ENCODE measurements at regions not wholly inside any gene's neighbourhood (a gene's known extent, or its start where the extent isn't known, plus 50 kb on each side); places are given as distances from the start of the nearest gene placed in this dataset.
"Not testable (repeated sequence)": the region's sequence is repeated elsewhere in the genome, so short reads cannot be mapped to it uniquely, and the experiment has no call there.

DNA sequence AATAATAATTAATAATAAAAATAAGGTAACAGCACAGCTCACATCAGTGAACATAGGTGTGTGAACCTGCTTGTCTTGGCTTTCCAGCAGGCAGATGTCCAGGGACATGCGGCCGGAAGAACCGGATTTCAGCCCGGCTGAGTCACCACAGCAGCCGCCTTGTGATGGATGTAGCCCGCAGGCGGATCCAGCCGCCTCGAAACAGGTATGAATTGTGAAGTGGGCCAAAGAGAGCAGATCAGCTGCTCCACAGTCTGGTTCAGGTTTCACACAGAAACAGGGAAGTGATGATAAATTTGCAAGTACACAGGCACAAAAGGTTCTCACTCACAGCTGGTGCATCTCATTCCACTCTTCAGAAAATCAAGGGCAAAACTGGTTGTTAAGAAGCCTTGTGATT lies 55.1 kb downstream of the ID4 start:
- no peak for DNase-seq (ENCODE audit: low read depth in 2 of 2)

DNA sequence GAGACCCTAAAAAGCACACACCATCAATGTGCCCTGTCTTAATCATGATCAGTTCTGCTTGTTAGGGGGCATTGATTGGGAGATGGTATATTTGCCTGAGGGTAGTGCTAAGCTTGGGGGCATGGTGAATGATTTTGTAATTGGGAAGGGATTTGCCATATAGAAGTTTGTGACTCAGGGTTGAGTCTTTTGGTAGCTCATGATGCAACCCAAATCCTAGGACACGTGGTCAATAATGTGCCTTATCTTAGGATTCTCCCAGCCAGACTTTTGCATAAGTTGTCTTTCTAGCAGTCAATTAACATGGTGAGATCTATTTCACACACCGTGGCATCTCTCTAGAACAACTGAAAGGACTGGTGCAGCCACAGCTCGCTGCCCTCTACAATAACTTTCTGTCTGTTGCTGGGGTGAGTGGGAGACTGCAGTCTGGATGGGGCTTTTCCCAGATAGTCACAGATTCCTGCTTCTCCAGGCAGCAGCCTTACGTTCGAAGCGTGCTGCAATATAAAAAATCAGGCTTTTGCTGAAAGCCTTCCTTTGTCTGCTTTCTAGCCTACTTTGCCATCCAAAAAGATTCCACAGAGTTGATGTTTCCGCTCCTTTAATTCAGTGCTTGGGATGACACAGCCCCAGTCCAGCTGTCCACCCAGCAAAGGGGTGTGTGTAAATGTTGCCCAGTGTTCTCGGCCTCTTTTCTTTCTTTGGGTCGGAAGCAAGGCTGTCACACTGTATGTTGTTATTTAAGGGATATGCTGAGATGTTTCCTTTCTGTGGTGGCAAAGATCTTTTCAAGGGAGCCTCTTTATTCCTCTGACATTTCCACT lies 58.9 kb downstream of the ID4 start:
- DNase-seq (ENCODE audit: low read depth in 2 of 2), result no peak

DNA sequence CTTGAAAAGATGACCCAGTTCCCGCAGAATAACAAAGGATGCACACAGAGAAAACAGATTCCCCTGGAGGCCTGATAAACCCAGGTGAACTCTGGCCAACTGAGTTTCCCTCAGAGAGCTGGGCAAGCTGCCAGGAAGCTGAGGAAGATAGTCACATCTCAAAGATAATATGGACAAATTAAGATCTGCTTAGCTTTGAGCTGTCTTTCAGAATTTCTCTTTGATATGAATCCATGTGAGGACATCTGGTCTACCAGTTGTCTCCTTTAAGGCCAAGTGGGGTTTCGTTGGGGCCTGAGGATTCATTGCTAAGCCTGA lies 59.5 kb downstream of the ID4 start:
- DNase-seq (ENCODE audit: low read depth in 2 of 2), result no peak

DNA sequence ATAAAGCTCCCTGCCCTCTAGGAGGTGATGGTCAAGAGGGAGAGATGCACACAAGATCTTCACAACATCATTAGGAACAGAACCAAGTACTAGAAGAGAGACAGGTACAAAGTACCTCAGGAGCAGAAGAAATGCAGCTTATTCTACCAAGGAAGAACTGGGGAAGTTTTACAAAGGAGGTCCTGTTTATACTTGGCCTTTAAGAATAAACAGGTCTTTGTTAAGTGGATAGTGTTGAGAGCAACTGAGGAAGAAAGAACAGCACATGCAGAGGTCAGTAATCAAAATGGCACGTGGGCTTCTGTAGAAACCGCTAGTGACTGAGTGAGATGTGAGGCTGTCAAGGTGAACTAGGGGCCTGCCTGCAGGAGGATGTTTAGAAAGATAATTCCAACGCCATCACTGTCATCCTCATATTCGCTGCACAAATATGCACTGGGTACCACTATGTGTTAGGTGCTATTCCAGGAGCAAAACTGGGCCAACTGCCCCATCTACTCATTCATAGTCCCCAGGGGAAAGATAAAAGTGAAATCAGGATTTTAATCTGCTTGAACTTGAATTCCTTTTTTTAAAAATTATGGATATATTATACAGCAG lies 61.1 kb downstream of the ID4 start:
- DNase-seq (ENCODE audit: low read depth in 2 of 2), result no peak

DNA sequence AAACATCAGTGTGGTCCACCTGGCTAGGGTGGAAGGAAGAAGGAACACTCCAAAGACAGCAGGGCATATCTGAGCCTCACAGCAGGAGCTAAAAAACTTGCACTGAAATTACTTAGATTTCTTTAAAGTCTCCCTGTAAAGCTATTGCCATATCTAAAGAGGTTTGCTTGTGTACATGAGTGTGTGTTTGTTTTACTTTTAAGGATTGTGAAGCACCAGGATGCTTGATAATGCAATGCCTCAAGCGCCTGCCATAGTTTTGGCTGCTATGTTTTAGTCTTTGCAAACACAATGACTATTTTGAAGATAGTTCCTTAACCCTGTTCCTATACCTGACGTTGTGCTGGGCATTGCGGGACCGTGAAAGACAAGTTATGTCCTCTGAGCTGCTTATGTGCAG lies 65.0 kb downstream of the ID4 start:
- no peak for DNase-seq (ENCODE audit: low read depth in 2 of 2)

DNA sequence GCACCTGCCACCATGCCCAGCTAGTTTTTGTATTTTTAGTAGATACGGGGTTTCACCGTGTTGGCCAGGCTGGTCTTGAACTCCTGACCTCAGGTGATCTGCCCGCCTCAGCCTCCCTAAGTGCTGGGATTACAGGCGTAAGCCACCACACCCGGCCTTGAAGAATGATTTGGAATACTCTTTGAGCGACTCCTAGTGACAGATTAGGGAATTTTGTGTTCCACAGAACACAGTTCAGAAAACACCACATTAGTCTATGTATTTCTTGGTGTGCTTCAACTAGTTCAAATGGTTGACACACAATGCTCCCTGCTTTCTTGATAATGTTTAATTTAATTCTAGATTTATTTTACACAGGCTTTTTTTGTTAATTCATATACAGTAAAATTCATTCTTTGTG lies 67.2 kb downstream of the ID4 start:
- not testable (repeated sequence) for DNase-seq (ENCODE audit: low read depth in 2 of 2)

DNA sequence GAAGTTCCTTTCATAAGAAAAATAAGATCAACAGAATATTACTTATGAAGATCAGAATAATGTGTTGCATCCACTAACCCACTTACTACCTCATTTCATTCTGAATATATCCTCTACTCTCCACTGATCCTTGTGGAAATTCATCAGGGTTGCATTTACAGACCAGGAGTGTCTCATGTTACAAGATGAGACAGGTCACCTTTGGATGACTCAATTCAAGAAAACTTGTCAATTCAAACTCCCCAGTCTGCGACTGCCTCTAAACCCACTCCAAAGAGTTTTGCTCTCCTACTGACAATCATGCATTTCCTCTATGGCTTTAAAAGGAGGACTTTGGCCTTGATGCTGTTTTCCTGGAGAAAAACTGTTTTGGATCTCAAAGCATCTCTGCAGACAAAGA lies 68.4 kb downstream of the ID4 start:
- no peak for DNase-seq (ENCODE audit: low read depth in 2 of 2)

DNA sequence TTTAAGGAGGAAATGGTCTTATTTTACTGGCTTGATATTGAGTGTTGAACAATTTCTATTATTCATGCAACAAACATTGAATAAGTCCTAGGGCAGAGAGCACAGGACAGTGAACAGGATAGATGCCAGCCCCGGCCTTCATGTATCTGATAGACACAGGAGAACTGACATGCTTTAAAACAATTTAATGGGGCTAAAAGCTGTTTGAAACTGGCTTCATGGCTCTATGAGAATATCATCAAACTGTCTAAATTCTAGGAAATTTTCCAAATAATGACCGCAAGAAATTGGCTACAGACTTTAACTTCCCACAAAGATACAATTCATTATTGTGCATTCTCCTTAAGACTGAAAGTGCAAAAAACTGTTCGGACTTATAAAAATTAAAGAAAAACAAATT lies 69.0 kb downstream of the ID4 start:
- DNase-seq (ENCODE audit: low read depth in 2 of 2), result no peak

DNA sequence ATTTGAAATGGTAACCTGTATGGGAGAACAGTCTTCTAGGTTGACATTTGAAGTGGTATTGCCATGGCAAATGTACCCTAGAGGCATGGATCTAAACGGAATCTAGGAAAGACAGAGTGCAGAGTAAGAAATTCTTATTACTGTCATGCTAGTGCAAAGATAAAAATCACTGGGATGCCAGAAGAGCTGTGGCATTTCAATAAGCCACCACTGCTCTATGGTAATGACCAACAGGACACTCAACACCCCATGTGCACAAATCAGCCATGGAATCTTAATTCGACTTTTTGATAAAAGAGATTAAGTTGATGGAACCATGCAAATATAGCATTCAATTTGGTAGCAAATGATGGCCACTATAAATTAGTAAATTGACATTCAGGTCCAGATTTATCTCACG lies 74.1 kb downstream of the ID4 start:
- DNase-seq (ENCODE audit: low read depth in 2 of 2), result no peak

DNA sequence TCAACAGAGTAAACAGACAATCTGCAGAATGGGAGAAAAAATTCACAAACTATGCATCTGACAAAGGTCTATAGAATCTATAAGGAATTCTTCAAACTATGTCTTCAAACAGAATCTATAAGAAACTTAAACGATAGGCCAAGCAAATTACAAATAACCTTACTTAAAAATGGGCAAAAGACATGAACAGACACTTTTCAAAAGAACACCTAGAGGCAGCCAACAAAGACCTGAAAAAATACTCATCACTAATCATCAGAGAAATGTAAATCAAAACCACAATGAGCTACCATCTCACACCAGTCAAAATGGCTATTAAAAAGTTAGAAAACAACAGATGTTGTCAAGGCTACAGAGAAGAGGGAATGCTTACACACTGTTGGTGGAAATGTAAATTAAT lies 81.3 kb downstream of the ID4 start:
- DNase-seq (ENCODE audit: low read depth in 2 of 2), result no peak

DNA sequence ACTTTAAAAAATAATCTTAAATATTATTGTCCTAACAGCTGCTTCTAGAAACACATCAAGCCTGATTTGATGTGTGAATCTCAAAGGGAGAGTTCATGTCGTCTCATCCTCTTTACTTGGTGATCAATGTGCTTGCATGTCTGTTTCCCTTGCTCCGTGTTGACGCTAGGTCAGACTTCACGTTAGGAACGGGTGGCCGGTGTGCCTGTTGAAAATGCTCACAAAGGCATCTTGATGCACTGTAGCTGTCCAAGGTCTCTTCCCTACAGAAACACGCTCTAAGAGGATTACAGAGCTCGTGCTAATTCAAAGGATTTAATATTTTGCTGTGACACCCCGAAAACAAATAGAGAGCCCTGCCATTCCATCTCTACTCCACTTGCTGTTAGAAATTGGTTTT lies 84.6 kb downstream of the ID4 start:
- no peak for DNase-seq (ENCODE audit: low read depth in 2 of 2)

DNA sequence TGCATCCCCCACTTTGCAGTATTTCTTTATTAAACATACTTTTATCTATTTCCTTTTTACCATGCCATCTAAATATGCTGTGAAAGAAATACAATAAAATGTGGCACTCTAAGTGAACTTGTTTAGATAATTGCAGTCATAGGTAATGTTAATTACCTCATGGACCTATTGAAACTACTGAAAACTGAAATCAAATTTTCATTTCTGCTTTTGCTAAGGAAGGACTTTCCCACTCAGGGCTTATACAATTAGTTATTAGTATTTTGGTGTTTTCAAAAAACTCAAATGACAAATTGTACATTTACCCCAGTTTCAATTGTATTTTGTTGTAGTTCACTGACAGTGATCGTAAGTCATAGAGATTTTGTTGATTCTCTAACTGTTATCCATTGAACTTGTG lies 88.4 kb downstream of the ID4 start:
- no peak for DNase-seq (ENCODE audit: low read depth in 2 of 2)

DNA sequence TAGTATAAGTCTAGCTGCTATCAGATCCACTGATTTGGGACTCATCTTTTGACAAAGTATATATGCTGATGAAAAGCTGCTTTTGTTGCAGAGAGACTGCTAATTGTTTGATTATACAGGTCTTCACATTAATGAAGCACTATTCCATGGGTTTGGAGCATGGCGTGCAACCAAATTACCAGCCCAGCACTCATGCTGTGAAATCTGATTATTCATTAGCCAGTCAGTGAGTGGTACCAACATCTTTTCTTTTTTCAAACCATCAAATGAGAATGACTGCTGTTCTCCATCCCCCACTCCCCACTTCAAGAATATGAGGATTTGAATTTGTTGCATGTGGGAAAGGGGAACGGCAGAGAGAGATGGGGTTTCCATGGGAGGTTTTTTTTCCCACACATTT lies 91.3 kb downstream of the ID4 start:
- no peak for DNase-seq (ENCODE audit: low read depth in 2 of 2)

DNA sequence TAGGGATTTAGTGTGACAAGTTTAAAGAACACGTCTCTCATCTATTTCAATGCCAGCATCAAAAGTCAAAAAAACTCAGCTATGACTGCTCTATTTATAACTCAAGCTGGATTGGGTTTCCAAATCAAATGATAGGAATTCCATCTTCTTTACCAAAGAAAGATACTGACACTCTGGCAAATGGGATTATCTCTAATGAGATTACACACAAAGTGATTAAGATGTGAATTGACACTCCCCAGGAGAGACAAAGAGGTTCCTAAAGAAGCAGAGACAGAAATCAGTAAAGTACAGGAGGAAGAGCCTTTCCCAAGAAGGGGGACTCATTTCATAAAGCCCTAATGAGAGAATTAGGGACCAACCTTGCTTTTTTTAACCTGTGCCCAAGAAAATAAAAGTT lies 92.1 kb downstream of the ID4 start:
- no peak for DNase-seq (ENCODE audit: low read depth in 2 of 2)

DNA sequence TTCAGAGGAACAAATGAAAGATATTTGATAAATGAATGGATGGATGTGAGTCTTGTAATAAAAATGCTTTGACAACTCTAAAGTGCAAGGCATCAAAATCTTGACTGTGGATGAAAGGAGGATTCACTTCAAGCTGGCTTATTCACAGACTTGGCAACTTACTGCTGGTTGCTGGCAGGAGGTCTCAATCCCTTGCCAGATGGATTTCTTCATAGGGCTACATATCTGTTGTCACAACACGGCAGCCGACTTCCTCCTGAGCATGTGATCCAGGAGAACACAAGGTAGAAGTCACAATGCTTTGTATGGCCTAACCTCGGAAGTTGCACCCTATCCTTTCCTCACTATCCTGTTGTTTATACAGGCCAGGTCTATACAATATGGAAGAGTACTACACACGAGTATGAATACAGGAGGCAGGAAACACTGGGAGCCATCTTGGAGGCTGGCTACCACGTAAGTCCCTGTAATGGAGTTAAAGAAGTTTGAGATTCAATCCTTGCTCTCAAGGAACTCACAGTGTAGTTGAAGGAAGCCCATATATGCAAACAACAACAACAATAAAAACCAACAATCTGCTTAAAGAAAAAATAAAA lies 97.9 kb downstream of the ID4 start:
- no peak for DNase-seq (ENCODE audit: low read depth in 2 of 2)

DNA sequence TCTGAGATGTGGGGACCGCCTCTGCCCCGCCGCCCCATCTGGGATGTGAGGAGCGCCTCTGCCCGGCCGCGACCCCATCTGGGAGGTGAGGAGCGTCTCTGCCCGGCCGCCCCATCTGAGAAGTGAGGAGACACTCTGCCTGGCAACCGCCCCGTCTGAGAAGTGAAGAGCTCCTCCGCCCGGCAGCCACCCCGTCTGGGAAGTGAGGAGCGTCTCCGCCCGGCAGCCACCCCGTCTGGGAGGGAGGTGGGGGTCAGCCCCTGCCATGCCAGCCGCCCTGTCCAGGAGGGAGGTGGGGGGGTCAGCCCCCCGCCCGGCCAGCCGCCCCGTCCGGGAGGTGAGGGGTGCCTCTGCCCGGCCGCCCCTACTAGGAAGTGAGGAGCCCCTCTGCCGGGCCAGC lies 102.2 kb downstream of the ID4 start:
- not testable (repeated sequence) for DNase-seq (ENCODE audit: low read depth in 2 of 2)

DNA sequence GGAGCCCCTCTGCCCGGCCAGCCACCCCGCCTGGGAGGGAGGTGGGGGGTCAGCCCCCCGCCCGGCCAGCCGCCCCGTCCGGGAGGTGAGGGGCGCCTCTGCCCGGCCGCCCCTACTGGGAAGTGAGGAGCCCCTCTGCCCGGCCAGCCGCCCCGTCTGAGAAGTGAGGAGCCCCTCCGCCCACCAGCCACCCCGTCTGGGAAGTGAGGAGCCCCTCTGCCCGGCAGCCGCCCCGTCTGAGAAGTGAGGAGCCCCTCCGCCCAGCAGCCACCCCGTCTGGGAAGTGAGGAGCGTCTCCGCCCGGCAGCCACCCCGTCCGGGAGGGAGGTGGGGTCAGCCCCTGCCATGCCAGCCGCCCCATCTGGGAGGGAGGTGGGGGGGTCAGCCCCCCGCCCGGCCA lies 102.8 kb downstream of the ID4 start:
- not testable (repeated sequence) for DNase-seq (ENCODE audit: low read depth in 2 of 2)

DNA sequence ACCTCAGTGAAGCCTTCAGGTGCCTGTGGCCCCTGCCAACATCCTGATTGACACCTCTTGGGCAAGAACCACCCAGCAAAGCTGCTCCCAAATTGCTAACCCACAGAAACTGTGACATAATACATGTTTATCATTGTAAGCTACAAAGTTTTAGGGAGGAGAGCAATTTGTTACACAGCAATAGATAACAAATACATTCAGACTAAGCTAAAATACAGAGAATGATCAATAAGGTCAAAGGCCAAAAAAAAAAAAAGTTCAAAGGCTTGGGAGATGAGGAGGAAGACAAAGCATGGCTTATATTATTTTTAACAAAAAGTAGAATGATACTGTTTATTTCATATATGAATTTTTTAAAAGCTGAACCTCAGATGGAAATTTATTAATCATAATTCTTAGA lies 105.9 kb downstream of the ID4 start:
- no peak for DNase-seq (ENCODE audit: low read depth in 2 of 2)

DNA sequence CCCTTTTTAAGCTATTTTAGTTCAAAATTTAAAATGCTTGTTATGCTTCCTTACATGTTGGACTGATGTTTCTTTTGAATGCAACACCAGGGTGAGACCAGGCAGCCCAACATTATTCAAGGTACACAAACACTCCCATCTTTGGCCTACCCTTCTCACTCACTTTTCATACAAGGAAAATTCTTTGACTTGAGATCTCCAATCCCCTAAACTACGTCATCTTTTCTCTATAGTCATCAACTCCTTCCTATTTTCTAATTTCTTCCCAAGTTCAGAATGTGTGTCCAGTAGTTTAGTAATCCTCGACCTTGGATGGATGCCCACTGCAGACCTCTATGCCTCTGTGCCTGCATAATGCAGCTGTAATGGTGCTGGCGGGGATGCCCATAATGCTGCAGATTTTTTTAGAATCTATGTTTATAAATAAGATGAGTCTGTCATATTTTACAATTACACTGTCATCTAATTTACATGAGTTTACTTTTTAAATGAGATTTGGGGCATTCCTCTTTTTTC lies 108.7 kb downstream of the ID4 start:
- no peak for DNase-seq (ENCODE audit: low read depth in 2 of 2)

DNA sequence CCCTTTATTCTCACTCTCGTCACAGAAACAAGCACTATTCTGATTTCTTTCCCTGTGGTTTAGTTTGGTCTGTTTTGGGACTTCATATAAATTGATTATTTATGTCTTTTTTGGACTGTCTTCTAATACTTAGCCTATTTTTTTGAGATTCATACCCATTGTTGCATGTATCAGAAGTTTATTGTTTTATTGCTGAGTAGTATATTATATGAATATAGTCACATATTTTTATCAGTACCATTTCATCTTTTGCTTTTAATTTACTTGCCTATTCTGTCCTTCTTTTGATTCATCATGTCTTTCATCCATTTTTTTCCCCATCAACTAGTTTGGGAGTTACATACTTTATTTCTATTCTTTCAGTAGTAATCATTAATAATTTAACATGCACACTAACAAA lies 112.0 kb downstream of the ID4 start:
- DNase-seq (ENCODE audit: low read depth in 2 of 2), result no peak

DNA sequence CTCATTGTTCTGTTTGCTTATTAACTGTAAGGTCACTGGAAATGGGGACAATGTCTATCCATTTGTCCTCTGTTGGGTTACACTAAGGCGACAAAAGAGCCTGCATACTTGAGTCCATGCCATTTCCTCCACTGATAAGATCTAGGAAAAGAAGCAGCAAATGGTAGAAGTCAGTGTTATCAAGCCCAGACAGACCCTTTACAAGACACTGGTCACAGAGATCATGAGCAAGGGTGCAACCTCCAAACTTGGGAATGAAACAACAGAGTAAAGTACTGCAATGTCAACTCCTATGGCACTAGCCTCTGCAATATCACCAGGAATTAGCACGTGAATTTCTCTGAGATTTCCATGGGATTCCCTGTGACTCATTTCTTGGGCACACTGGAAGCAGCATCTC lies 126.9 kb downstream of the ID4 start:
- no peak for DNase-seq (ENCODE audit: low read depth in 2 of 2)

DNA sequence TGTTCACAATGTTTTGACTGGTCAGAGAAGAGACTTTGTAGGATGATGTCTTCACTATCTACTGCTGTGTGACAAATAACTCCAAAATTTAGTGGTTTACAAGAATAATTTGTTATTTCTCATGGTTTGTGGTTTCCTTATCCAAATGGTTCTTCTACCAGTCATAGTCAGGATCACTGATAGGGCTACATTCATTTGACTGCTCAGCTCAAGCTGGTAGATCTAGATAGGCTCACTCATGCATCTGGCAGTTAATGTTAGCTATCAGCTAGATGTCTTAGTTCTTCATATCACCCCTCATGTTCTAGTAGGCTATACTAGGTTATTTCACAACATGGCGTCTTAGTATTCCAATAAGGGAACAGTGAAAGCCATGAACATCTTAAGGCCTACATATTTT lies 131.0 kb downstream of the ID4 start:
- DNase-seq (ENCODE audit: low read depth in 2 of 2), result no peak

DNA sequence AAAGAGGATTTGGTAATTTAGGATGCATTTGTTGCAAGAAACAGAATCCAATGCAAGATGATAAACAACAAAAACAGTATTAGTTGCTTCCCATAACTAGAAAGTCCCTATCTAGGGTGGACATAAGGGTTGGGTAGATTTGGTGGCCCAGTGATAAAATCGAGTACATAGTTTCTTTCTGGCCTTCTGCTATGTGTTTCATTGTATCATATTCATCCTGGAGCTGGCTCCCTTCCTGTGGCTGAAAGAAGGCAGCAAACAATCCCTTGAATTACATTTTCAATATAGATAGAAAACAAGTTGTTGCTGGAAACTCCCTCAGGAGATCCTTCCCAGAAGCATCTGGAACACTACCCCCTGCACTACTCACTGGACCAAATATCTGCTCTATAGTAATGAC lies 135.1 kb downstream of the ID4 start:
- DNase-seq (ENCODE audit: low read depth in 2 of 2), result no peak
